HG03342 (cell line): ENCODE measurements at regions not wholly inside any gene's neighbourhood (a gene's known extent, or its start where the extent isn't known, plus 50 kb on each side); places are given as distances from the start of the nearest gene placed in this dataset.

Experiments
- ATAC-seq: cut with Tn5 transposase; IDR thresholded peaks from one replicate; pipeline ENCODE4 v1.9.1; 2021; ENCODE audit warnings: mild to moderate bottlenecking, moderate library complexity; ENCODE audit not compliant: unreplicated experiment

GRCh38 chr13:57438072-57438471 is 193.5 kb upstream of the PCDH17 start:
- ATAC-seq: no peak

- ATAC-seq: no peak
Measured at GRCh38 chr13:57443494-57443893, 188.1 kb upstream of the PCDH17 start.

DNA sequence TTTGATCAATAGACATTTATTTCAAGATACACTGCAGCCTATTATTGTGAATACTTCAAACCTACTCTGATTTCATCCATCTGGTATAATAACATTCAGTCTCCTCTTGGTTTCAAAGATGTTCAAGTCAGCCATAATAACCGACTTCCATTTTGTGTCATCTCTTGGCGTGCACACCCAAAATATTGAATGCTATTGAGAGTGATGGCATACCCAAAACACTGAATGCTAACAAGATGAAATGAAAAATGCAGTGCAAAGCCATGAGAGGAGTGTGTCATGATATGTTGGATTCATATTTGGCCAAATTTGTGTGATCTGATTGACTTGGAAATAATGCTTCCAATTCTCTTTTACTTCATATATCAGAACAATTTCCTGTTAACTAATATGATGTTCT is 181.2 kb upstream of the PCDH17 start:
- ATAC-seq: no peak

- ATAC-seq: no peak
Measured at GRCh38 chr13:57452228-57452627, 179.3 kb upstream of the PCDH17 start.

DNA sequence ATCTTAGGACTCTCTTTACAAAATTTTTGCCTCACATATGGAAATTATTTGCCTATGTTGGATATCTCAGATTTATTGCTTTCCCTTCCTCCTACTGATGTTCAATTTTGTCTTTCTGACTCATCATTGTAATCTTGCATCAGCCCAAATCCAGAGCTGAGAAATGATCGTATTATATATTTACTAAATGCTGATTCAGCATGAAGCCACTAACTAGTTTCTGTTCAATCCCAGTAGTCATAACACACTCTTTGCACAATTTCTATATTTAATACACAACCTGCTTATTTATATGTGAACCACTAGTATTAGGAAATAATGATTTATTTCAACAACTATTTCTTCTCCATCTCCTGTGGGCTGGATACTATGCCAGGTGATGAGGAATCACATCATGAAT is 161.1 kb upstream of the PCDH17 start:
- ATAC-seq: no peak

- ATAC-seq: no peak
Measured at GRCh38 chr13:57491318-57491717, 140.2 kb upstream of the PCDH17 start.

DNA sequence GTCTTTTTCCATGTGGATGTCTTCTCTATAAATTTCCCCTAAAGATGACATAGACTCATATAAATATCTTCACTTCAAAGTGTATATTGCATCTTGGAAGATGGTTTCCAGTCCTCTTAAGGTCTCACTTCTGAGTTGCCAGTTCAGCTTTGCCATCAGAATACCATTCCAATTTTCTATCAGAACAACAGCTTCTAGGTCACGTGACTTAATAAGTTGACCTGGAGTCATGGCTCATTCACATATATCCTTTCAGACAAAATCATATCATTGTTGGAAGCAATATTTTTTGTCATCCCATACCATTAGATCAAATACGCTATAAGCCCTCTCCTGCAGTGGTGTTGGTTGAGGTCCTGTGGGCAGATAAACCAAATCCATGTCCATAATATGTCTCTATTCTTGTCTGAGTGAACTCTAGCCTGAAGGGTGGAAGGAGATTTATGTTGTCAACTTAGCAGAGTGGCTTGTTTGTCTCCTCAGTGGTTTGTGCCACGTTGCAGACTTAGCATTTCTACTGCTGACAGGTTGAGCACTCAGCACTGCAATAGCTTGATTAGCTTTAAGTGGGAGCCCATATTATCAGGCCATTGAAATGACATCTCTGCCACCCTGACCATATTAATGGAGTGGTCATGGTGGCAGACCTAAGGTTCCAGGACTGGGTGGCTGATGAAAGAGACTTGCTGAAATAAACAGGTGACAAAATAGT is 123.6 kb upstream of the PCDH17 start:
- ATAC-seq: no peak

DNA sequence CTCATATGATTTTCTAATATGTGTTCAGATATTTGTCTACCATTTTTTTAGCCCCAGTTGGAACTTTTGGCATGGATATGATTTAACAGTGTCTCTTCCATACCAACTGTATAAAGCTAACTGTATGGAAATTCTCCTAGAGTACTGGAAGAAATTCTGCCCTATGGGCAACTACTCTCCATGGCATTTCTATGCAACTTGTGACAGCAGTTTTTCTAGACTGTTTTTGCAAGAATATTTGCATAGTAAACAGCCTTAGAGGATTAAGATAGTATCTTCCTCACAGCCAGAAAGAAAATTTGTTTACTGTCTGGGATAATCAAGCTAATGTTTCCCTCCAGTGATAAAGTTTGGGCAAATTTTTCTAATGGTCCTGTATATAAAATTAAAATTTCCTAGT is 119.9 kb upstream of the PCDH17 start:
- no peak for ATAC-seq

DNA sequence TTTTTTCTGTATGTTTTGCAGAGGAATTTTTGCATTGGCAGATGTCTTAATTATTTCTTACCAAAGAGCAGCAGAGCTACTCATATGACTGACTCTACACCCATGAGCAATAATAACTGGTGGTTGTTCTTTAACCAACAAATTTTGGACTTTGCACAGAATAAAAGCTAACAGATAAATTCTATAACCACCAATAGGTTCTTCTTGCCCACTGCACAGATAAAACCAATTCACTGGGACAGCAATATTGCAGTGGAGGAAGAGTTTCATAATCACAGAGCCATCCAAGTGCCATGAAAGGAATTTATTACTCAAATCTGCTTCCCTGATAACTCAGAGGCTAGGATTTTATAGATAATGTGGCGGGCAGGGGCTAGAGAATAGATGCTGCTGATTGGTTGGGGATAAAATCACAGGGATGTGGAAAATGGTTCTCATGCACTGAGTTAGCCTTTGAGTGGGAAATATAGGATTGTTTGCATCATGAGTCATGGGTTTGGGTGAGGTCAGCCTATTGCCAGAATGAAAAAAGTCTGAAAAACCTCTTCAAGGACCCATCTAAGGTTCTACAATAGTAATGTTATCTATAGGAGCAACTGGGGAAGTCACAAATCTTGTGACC is 104.3 kb upstream of the PCDH17 start:
- no peak for ATAC-seq

DNA sequence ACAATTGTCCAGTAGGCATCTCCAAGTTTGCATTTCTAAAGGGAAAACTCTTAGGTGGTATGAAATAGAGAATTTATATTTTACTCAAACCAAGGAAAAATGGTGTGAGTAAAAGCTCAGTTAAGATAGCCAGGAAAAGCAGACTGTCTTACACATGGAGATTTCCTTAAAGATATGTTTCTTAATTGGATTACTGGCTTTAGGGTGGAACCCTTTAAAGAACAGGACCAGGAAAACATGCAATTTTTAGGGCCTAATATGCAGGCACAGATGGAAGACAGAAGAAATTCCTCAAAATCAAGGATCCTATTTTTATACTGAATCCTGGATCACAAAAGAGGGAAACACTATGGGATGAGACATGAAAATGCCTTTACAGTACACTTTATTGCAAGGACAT is 100.3 kb upstream of the PCDH17 start:
- ATAC-seq: no peak

GRCh38 chr13:57546942-57547341 is 84.6 kb upstream of the PCDH17 start:
- no peak for ATAC-seq

DNA sequence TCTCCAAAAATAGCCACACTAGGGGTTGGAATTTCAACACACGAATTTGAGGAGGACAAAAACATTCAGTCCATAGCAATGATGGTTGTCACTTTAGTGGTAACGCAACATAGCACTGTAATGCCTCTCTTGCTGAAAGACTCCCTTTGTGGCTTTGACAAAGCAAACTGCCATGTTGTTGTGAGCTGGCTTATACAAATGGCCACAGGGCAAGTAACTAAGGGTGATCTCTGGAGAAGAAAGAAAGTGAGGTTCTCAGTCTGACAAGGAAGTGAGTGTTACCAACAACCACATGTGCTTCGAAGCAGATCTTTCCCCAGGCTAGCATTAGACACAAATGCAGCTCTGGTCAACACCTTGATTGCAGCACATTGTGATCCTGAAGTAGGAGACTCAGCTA is 79.1 kb upstream of the PCDH17 start:
- ATAC-seq: no peak

DNA sequence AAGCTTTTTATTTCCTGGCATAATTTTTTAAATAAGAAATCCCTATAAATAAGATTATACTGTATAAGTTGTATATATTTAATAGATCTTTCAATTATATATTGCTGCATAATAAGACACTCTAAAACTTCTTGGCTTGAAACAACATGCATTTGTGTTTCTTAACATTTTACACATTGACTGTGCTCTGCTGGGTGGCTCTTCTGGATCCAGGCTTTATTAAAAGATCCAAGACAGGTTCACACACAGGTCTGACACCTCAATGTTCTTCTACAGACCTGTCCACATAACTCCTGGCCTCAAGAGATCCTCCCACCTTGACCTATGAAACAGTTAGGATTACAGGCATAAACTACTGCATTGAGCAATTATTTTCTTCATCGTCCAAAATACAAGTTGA is 77.6 kb upstream of the PCDH17 start:
- ATAC-seq: no peak

DNA sequence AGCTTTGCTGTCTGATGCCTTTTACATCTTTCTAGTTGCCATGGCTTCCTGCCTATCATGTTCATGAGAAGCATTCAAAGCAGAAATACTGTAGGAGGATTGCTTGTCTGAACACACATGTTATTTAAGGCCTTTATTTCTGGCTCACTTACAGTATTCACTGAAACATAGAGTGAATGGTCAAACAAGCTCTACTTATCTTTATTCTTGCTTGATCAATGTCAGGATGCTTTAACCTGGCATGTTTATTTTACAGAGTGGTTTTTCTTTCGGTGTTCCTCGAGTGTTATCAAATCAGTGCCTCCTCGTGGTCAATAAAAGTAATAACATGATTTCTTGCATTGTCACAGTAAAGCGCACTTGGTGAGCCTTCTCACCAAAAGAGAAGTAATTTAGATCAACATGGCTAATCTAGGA is 73.5 kb upstream of the PCDH17 start:
- ATAC-seq: peak; percentile 71

DNA sequence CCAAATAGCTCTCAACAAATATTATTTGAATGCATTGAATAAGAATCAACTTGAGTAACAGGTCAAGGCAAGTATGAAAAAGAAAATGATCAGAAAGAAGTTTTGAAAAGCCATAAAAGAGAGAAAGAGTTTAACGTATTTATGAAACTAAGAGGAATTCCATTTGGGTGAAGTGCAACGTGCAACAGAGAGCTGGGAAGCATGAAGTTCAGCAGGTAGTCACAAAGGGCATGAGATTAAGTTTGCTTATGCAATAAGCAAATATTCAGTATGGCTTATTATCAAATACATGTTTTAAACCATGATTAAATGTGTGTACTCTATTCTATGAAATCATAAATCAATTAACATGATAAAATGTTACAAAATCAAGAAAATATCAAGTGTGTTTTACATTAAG is 62.7 kb upstream of the PCDH17 start:
- ATAC-seq: no peak

GRCh38 chr13:57569986-57570385 is 61.6 kb upstream of the PCDH17 start:
- no peak for ATAC-seq
